Activated CD8-positive, alpha-beta memory T cell treated with anti-CD3 and anti-CD28 coated beads, Interleukin-2, amount 50 U/mL, for 1 hour (primary cell): ENCODE measurements at regions not wholly inside any gene's neighbourhood (a gene's known extent, or its start where the extent isn't known, plus 50 kb on each side); places are given as distances from the start of the nearest gene placed in this dataset.

Source experiments
- DNase-seq: peaks from one replicate; pipeline ENCODE4 v3.0.0-alpha.2; 2020; ENCODE audit errors: extremely low read depth

DNA sequence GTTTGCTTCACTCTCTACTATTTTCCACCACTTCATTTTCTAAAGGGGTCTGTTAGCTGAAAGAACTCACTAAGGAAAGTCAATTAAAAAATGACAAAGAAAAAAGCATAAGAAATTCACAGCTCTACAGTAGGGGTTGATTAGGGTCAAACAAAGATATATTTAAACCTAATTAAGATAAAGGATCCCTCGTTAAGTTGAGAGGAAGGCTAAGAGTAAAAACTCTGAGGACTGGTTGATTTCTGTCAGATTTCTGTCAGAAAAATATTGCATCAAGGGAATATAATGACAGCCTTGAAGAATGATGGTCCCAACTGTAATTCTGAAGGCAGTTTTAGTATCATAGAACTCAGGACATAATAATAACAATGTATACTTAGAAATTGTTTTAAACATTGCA lies 218.0 kb downstream of the QDPR start:
- no peak for DNase-seq

DNA sequence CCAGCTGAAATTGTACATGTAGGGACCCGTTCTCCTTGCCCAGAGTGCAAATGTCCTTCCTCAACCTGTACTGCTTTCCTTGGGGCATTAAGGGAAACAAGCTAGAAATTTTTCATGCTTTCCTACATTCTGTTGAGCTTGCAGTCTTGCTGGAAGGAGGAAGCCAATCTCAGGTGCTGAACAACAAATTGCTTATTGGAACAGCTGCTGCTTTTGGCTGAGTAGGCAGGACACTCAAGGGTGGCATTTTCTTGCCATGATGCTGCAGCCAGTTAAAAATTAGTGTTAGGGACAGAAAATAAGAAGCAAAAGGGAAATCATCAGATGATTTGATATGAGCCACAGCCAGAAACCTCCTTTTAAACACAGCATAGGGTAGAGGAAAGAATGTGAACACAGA lies 223.7 kb downstream of the QDPR start:
- no peak for DNase-seq

DNA sequence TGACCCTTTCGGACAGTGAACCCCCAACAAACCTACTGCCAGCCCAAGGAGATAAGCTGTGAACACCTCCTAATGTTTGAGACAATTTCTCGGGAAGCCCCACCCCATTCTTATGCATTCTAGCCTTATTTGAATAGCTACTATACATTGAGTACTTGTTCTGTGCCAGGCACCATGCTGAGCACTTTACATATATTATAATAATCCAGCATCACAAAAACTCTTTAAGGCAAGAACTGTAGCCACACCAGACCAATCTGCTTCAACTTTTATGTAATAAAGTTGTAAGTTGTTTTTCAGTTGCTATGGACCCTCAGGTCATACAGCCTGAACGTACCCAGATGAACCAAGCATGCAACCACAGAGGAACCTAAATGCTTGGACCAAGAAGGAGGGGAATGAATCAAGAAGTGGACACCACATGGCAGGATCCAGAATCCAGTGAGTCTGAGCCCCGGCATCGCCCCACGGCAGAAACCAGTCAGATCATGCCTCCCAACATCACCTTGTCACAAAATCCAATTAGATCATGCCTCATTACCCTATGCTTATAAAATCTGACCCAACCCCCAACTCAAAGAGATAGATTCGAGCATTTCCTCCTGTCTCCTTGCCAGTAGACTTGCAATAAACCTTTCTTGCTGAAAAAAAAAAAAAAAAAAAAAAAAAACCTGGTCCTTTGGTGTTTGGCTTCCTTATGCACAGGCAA lies 225.0 kb downstream of the QDPR start:
- DNase-seq: no peak

DNA sequence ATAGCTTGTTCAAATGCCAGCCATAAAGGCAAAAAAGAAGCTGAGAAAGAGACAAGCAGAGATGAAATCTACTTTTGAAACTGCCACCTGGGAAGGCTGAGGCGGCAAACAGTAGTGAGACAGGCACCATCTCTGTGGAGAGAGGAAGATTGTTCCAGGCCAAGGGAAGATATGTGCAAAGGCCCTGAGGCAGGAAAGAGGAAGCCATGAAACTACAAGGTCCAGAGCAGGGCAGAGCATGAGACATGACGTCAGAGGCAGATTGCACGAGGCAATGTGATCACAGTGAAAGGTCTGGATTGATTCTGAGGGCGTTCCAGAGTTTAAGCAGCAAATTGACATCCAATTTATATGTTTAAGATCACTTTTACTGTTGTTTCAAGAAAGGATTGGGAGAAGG lies 226.1 kb downstream of the QDPR start:
- DNase-seq: no peak

DNA sequence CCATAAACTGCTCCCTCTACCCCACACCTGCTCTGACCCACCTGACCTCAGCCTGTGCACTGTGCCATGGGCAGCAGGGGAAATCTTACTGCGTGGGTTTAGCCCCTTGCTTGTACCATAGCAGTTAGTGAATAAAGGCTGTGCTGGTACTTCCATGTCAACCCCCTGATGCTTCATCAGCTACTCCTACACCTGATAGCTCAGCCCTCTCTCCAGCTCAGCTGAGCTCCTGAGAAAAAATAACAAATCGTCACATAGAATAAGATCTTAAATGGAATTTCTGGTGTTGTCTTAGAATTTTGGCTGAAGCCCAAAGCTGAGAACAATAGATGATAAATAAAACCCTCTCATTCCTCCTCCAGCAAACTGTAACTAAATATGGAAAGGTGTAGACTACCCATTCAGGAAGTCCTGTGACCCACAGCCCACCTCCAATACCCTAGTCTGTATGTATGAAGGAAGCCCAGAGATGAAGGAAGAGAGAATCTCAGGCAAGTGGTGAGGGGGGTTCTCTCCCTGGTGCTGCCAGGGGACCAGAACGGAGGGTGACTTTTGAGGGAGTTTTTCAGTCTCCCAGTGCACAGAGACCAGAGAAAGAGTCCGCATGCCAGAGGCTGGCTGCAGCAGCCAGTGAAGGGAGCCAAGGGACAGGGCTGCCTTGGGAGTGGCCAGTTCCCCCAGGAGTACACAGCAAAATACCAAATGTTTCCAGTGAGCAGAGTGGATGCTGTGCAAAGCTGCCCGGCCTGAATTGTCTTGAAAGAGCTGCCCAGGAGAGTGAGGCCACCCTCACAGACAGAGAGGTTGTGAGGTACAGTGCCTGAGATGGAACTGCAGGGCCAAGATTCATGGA lies 227.3 kb downstream of the QDPR start:
- DNase-seq: no peak

DNA sequence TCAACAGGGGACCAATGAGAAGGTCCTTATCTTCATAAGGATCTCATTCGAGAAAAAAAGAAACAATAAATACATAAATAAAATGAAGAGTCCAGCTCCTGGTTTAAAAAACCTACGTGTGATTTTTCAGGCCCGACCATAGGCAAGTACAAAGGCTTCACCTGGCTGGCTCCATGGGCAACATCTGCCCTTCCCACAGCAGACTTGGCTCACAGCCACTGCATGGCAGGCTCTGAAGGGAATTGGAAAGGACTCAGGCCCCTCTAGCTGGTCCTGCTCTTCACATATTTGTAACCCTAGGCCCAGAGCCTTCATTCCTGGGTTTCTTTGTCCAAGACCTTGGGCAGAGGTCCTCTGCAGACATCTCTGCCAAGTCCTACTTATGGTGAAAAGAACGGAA lies 228.1 kb downstream of the QDPR start:
- no peak for DNase-seq

DNA sequence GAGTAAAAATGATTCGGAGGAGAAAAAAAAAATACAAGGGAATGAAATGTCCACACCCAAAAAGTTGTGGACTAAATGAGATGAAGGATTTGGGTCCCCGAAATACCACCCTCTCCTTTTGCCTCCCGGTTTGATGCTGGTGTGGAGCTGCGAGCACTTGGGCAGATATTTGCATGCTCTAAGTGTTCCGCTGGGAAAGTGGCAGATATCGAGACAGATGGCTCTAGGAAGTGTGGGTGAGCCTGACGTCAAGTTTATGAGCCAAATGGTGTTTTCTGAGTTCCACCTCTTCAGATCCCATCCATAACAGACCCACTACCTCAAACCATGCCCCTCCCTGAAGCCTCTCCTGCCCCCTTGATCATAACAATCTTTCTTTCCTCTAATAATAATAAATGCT lies 228.6 kb downstream of the QDPR start:
- no peak for DNase-seq

DNA sequence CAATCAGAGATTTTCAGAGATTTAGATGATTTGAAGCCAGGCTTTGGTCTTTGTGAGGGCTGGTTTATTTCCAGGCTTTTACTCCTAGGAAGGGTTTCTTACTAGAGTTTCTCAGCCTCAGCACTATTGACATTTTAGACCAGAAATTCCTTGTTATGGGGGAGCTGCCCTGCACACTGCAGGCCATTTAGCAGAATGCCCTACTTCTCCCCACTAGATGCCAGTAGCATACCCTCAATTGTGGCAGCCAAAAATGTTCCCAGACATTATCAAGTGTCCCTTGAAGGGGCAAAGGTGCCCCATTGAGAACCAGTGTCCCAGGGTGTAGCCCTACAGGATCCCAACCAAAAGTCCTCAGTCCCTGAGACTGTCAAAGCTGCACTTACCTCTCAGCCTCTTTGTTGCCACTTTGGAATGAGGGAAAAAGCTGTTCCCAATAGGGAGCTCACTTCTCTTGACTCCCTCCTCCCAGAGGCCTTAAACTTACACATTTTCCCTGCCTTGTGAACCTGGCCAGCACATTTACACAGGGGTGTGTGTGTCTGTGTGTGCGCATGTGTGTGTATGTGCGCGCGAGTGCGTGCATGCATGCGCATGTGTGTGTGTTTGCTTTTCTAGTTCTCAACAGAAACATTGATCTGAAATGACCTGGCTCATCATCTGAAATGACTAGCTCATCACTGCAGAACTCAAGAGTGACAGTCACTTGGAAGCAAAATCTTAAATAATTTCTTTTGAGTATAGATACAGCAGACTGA lies 231.4 kb downstream of the QDPR start:
- no peak for DNase-seq

DNA sequence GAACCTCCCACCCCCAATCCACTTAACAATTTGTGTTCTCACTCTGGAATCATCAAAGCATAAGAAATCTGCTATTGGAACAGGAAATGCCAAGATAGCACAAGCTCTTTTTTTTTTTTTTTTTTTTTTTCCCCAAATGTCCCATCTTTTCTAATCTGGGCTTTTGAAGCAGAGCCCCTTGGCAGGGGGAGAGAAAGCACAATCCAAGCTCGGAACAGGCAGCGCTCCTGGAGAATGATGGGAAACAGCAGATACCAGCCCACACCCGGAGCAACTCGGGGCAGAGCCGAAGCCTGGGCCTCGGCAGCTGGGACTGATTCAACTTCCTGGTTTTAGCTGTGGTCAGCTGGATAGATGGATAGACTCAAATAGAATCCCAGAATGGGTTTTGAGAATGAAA lies 235.1 kb downstream of the QDPR start:
- no peak for DNase-seq

DNA sequence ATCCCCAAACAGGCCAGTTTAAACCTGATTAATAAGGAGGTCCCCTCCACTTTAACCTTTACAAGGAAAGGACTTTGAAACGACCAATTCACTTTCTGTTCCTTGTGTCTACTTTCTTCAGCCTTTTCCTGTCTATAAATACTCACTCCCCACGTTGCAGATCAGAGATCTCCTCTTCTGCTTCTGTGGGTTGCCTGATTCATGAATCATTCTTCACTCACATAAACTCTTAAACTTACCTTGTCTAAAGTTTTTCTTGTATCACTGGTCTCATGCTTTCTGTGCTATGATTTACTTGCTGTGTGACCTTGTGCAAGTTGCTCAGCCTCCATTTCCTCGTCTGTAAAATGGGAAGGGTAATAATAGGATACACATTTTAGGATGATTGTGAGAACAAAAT lies 236.1 kb downstream of the QDPR start:
- DNase-seq: no peak

DNA sequence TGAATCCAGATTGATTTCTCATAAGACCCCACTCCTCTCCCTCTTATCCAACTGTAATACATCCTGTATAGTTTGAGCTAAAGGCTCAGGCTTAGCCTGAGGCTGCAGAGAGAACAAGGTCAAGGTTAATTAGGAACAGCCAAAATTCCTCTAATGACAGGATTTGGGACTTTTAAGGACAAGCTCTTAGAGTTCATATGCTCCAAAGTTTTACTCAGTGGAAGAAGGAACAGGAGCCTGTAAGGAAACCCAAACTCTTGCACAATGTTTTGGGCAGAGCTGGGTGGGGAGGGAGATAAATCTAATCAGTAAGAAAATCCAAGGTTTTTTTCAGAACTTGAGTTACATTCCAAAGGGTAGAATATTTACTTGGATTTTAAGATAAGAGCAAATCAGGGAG lies 238.8 kb downstream of the QDPR start:
- DNase-seq: no peak

DNA sequence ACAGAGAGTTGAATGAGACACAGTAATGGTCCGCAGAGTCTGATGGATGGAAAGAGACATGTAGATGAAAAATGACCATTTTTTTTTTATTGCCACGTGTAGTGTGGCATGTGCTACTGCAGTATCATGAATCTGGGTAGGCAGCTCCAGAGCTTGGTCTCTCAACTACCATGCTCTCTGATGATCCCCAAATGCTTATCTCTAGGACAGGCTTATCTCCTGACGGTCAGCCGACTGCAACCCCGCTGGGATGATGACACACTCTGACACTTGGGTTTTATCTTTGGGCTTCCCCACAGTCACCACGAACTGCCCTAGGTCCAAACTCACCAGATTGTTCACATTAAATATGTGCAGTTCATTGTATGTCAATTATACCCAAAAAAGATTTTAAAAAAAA lies 239.7 kb downstream of the QDPR start:
- no peak for DNase-seq

DNA sequence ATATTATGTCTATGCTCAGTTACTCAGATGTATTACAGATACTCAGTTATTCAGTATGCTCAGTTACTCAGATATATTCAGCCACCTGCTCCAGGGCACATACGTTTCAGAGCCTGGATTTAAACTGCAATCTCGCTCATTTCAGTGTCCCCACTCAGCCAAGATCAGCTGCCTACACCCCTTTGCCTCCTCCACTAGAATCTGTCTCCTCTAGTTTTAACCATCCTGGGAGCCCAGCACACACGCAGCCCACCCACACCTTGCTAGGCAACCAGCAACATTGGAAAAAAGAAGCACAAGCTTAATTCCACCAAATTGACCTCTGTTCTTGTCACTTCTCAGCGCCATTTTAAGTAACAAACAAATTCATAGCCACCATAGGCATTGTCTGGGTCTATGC lies 246.2 kb downstream of the QDPR start:
- DNase-seq: no peak

DNA sequence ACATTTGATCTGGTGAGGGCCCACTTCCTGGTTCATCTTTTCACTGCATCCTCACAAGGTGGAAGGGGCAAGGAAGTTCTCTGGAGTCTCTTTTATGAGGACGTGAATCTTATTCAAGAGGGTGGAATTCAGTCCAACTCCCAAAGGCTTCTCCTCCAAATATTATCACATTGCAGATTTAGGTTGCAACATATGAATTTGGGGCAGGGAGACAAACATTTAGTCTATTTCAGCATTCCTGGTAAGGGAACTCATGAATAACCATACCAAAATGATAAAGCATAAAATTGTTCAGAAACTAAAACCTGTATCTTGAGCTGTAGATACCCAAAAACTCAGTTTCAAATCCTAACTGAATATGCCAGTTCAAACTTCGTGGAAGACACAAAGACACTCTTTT lies 246.8 kb downstream of the QDPR start:
- no peak for DNase-seq

DNA sequence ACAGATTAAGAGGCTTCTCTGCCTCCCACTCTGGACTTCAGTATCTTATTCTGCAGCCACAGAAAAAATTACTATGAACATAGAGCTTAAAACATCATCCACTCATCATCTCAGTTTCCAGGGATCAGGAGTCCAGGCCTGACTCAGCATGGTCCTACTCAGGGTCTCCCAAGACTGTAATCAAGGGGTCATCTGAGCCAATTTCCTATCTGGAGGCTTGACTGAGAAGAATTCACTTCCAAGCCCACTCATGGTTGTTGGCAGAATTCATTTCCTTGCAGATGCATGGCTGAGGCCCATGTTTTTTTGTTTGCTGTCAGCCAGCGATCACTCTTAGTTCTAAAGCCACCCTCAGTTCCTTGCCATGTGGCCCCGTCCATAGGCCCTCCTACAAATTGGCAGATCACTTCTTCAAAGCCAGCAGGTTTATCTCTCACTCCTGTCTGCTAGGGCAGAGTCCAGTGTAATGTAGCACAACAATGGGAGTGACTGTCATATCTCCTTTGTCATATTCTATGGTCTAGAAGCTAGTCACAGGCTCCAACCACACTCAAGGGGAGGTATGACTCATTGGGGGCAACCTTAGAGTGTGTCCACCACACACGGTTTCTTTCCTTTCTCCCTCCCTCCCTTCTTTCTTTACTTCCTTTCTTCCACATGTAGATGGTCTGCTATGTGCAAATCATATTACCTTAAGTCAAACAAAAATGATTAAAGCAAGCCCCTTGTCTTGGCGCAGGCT lies 251.6 kb downstream of the QDPR start:
- no peak for DNase-seq

DNA sequence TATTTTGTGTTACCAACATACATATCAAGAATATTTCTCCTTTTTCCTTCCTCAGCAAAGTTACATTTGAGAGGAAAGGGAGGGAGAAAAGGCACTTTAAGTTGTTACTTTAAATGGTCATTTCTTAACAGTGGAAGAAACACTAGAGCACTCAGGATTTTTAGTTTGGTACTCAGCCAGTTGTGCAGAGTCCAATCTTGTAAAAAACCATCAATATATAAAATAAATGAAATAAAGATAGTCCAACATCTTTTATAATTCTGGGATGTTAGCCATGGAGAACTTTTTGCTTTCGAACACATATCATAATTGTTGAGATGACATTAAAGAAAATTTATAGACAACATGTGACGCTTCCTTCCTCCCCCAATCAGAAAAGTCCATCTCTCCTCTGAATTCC lies 253.8 kb downstream of the QDPR start:
- DNase-seq: no peak

DNA sequence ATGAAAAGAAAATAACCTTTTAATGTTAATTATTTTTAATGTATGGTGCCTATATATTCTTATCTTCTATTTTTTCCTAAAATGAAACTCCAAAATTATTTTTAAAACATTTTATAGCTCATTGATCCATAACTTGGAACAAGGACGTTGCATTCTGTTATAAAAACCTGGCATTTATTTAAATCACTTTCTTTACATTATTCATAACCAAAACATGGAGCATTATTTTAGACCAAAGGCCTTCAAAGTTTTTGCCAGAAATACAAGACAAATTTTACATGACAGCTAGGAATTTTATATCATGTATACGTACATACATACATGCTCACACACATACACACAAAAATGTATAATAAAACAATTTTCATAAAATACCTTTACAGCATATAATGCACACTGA lies 259.8 kb downstream of the QDPR start:
- DNase-seq: no peak

DNA sequence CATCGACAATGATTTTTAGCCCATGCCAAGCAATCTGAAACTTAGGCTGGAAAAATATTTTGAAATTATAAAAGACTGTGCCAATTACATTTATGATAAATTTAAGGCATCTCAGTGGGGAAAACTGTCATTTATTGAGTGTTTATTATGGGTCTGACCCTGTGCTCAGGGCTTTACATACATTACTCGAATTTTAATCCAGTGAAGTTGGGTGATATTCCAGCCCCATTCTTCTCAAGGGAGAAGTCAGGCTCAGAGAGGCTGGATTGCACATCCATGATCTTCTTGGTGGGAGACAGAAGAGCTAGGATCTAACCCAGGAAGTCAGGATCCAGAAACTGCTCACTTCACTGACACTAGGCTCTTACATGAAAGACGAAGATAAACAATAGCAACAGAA lies 260.8 kb downstream of the QDPR start:
- no peak for DNase-seq

DNA sequence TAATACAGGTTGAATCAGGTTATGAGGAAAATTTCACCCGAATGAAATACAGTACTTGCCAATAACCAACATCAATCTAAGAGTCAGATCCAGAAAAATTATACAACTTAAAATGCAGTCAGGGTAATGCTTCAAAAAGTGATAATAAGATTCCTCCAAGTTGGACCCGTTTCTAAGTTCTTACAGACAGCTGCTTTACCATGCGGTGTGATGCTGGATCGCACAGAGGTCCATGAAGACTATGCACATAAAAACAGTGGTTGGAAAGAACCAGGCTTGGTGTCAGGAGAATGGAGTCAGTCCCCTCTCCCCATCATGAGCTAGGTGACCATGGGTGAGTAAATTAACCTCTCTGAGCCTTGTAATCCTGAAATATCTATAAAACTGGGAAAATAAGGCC lies 261.3 kb downstream of the QDPR start:
- DNase-seq: no peak

DNA sequence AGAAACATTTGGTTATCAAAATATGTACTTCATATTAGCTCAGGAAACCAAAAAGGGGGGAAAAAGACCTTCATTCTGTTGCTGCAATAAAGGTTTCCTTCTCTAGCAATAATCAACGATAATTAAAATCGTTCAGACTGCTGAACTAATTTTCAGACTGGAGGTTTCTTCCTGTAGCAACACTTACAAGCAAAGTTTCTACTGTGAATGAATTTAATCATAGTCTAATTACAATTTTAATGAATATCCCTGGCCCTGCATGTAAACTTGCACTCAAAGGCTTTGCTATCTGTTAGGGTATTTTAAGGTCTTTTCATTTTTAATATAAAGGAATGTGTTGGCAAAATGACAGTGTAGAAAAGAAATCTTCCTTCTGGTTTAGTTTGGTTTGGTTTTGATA lies 265.2 kb downstream of the QDPR start:
- no peak for DNase-seq

DNA sequence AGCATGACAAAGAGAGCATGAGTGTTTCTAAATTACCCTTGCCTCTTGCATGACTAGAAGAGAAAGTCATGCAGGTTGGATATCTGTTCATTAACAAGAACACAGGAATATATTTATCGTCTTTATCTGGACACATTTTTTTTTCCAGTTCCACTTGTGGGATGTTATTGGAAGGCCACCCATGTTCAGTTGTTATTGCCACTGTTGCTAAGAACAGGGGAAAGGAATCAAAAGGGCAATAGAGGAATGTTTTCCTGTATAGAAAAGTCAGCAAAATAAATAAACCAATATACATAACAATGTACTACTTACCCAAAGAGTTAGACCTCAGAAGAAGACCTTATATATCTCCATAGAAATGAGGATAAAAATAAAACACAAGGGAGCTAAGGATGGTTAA lies 270.1 kb downstream of the QDPR start:
- no peak for DNase-seq

DNA sequence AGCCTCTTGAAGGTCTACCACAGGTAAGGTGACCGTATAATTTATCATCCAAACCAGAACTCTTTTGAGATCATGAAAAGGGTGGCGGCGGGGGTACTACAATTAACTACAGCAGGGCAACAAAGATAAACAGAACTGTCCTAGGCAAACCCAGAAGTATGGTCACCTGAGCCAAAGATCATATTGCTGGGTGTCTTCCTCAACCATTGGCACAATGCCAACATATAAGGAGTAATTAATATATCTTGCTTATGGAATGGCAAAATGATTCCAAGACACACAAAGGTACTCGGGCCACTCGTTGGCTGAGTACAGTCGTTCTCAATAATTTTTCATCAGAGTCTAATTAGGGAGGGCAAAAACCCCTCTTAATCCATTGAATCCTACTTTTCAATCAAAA lies 273.3 kb downstream of the QDPR start:
- DNase-seq: no peak
